ENCODE measurements at regions not wholly inside any gene's neighbourhood (a gene's known extent, or its start where the extent isn't known, plus 50 kb on each side); places are given as distances from the start of the nearest gene placed in this dataset.

GRCh38 chr13:27847669-27848068, 55.4 kb downstream of the GSX1 start:
- DNase-seq, result no peak

- DNase-seq, result no peak
Observed at GRCh38 chr13:27851096-27851850, 59.0 kb downstream of the GSX1 start.

GRCh38 chr13:27852491-27852890, 60.2 kb downstream of the GSX1 start:
- no peak for DNase-seq

DNA sequence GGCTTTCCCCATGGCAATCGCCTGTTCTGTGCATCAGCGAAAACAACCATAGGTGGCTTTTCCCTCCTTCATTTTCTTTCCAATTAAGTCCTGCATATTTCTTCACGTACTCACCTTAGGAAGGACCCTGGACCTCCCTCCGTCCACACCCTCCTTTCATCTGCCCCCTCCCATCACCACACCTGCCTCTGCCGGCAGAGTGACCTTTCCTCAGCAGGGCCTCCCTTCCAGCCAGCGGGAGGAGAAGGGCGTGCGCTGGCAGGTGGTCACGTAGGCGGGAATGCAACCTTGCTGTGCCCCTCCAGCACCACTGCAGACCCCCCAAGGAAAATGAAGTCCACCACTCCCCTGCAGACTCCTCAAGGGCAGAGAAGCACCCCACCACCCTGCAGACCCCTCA, 61.1 kb downstream of the GSX1 start:
- DNase-seq, result no peak

DNA sequence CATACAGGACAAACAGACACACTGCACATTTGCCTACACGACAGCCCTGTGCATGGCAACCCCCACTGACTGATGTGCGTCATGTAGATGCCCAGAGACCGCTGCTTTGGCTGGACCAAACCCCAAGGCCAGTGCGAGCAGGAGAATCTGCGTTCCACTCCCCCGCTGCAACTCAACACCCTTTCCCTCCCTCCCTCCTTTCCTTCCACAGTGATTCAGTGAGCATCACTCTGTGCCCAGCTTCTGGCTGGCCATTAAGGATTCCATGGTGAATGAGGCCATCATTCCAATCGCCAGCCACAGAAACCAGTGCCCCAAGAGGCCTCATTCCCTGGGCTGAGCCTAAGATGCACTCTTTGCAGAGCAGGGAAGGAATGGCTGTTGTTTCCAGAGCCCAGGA, 61.6 kb downstream of the GSX1 start:
- no peak for DNase-seq

GRCh38 chr13:27854606-27855005, 62.3 kb downstream of the GSX1 start:
- DNase-seq, result no peak

- no peak for DNase-seq
Observed at GRCh38 chr13:27855381-27855780, 63.1 kb downstream of the GSX1 start.

DNA sequence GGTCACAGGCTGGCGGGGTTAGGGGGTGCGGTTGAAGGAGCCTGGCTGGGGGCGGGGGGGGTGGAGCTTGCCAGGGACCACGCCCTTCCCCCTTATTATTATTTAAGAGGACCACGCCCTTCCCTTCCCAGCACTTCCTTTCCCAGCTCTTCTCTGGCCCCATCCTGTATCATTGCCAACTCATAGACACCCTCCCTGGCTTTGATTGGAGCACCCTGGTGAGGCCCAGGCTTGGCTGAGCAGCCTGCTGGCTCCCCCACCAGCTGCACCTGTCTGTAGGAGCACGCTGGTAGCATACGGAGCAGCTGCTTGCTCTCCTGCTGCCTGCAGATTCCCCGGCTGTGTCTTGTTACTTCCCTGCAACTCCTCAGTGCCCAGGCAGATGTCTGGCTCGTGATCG, 62.5 kb upstream of the PDX1 start:
- no peak for DNase-seq

DNA sequence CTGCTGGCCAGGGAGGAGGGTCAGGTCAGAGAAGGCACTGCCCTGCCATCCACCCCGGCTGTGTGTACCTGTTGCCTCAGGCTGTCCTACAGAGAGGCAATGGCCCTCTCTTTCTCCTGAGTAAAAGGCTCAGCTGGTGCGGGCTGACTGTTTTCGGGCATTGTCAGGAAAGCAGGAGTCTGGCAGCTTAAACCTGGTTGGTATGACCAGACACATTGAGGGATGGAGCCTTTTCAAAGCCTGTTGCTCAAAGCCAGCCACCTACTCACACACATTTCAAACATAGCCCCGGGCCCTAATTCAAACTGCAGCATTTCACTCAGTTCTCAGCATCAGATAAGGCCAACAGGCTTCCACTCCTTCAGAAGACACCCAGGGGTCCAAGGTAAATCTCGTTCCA, 61.8 kb upstream of the PDX1 start:
- DNase-seq, result no peak

GRCh38 chr13:27860743-27861142, 59.1 kb upstream of the PDX1 start:
- DNase-seq, result no peak

- no peak for DNase-seq
Observed at GRCh38 chr13:27861165-27861564, 58.6 kb upstream of the PDX1 start.

DNA sequence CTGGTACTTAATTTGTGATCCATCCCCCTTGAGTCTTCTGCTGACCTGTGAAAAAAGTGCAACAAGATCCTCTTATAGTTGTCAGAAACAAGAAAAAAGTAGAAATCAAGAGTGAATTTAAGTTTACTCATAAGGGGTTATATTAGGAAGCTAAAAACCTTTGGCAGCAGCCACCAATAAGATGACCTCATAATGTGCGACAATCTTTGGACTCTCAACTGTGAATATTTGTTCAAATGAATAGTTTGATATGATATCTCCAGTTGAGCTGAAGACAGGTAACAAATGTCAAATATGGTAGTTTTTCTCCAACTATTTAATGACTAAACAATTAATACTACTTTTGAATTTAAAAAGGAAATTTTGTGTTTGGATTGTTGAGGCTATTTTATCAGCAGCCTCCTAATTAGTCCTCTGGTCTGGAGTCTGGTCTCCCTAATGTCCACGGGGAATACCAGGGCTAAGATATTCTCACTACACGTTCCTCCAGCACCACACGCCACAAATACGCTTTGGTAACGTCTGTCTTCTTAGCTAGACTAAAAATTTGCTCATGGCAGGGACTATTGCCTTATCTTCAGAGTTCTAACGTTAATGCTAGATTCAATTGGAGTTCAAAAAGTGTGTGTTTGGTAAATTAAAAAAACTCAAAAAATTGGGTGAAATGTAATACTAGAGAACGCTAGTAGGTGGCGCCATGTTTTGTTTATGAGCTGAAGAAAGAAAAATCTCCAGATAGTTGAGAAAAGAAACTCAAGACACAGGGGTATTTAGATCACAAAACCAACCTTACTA, 51.0 kb upstream of the PDX1 start:
- DNase-seq, result peak in 1 of 2 experiments; percentile 16

GRCh38 chr13:27869436-27870095, 50.2 kb upstream of the PDX1 start:
- no peak for DNase-seq

Data from SW 1271 (cell line).